Activated naive CD4-positive, alpha-beta T cell treated with anti-CD3 and anti-CD28 coated beads, Interleukin-2, amount 10 ng/mL, durations not matched to agents 7 days and 5 days (primary cell): ENCODE measurements at regions not wholly inside any gene's neighbourhood (a gene's known extent, or its start where the extent isn't known, plus 50 kb on each side); places are given as distances from the start of the nearest gene placed in this dataset.

Source experiments
- CTCF ChIA-PET: fragments of 350-600 bp; sonication (Branson Sonifier 250); formaldehyde crosslinking; loops from one replicate; lab custom pipeline; 2021; ENCODE audit warnings: antibody characterized with exemption; lab: Charles Lee
- DNase-seq: peaks from one replicate; pipeline ENCODE4 v3.0.0-alpha.2; 2020
- H3K27ac Mint-ChIP-seq: one replicate; pipeline ENCODE4 v1.8.0; 2021; ENCODE audit warnings: mild to moderate bottlenecking, moderate library complexity, mixed read lengths
- H3K27me3 Mint-ChIP-seq: one replicate; pipeline ENCODE4 v1.8.0; 2021; ENCODE audit warnings: mild to moderate bottlenecking, mixed read lengths
- H3K36me3 Mint-ChIP-seq: one replicate; pipeline ENCODE4 v1.8.0; 2021; ENCODE audit warnings: mixed read lengths
- H3K4me1 Mint-ChIP-seq: one replicate; pipeline ENCODE4 v1.8.0; 2021; ENCODE audit warnings: mixed read lengths
- H3K4me3 Mint-ChIP-seq: one replicate; pipeline ENCODE4 v1.8.0; 2021; ENCODE audit warnings: mild to moderate bottlenecking, moderate library complexity, mixed read lengths
- H3K9me3 Mint-ChIP-seq: one replicate; pipeline ENCODE4 v1.8.0; 2021; ENCODE audit warnings: mixed read lengths

GRCh38 chr11:133619973-133620372 lies 87.7 kb upstream of the OPCML start:
- CTCF ChIA-PET, result no interaction called here
- no peaks in the 10 kb centered on the region for H3K36me3 Mint-ChIP-seq
- H3K9me3 Mint-ChIP-seq, result no peaks in the 10 kb centered on the region
- H3K4me1 Mint-ChIP-seq, result no peaks in the 10 kb centered on the region
- no peak overlapping the region for H3K27ac Mint-ChIP-seq
- no peak for DNase-seq
- H3K4me3 Mint-ChIP-seq, result no peak overlapping the region
- no peaks in the 10 kb centered on the region for H3K27me3 Mint-ChIP-seq

DNA sequence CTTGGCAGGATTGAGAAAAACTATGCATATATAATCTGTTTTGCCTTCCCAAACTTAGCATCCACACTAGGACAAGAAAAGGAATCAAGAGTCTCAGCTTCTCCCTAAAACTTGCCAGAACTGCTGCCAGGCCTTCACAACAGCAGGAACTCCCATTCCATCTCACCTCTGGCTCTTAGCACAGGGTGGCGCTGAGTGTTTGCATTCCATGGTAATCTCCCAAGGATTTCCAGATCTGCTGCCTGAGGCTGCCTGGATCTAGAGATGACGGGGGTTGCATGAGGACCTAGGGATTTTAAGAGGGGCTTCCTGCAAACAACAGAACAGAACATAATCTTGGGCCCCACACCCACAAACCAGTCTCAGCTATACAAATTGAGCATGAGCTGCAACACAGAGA lies 87.1 kb upstream of the OPCML start:
- no peaks in the 10 kb centered on the region for H3K36me3 Mint-ChIP-seq
- H3K9me3 Mint-ChIP-seq, result no peaks in the 10 kb centered on the region
- H3K27me3 Mint-ChIP-seq, result no peaks in the 10 kb centered on the region
- H3K4me3 Mint-ChIP-seq, result no peak overlapping the region
- no peak overlapping the region for H3K27ac Mint-ChIP-seq
- no peaks in the 10 kb centered on the region for H3K4me1 Mint-ChIP-seq
- CTCF ChIA-PET, result no interaction called here
- no peak for DNase-seq

DNA sequence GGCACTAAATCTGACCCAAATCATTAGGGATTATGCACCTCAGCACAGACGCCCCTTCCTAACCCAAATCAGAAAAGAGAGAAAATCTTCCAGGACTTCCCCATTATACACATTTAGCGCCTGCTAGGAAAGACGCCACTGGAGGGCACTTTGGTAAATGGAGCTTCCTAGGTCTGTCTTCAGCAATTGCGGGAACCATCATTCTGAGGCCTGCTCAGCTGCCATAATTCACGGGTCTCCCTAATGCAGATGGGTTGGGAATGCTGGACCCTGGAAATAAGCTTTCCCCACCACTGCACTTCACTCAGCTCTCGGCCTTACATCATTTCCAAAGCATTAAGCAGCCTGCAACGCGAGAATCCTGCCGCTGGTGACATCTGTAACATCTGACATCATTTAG lies 86.2 kb upstream of the OPCML start:
- H3K27ac Mint-ChIP-seq, result no peak overlapping the region
- no peaks in the 10 kb centered on the region for H3K9me3 Mint-ChIP-seq
- no peak overlapping the region for H3K4me3 Mint-ChIP-seq
- CTCF ChIA-PET, result no interaction called here
- H3K4me1 Mint-ChIP-seq, result no peaks in the 10 kb centered on the region
- no peak for DNase-seq
- H3K27me3 Mint-ChIP-seq, result no peaks in the 10 kb centered on the region
- no peaks in the 10 kb centered on the region for H3K36me3 Mint-ChIP-seq

- Mint-ChIP-seq H3K9me3 (no peaks in the 10 kb centered on the region), H3K36me3 (no peaks in the 10 kb centered on the region), H3K27me3 (no peaks in the 10 kb centered on the region), H3K4me1 (no peaks in the 10 kb centered on the region), H3K4me3 (no peak overlapping the region), H3K27ac (no peak overlapping the region)
- CTCF ChIA-PET, result no interaction called here
- no peak for DNase-seq
Measured at GRCh38 chr11:133608496-133608895, 76.2 kb upstream of the OPCML start.

GRCh38 chr11:133606124-133606523 lies 73.8 kb upstream of the OPCML start:
- Mint-ChIP-seq H3K4me3 (no peak overlapping the region), H3K27me3 (no peaks in the 10 kb centered on the region), H3K9me3 (no peaks in the 10 kb centered on the region), H3K27ac (no peak overlapping the region), H3K36me3 (no peaks in the 10 kb centered on the region), H3K4me1 (no peaks in the 10 kb centered on the region)
- CTCF ChIA-PET, result no interaction called here
- DNase-seq, result no peak

DNA sequence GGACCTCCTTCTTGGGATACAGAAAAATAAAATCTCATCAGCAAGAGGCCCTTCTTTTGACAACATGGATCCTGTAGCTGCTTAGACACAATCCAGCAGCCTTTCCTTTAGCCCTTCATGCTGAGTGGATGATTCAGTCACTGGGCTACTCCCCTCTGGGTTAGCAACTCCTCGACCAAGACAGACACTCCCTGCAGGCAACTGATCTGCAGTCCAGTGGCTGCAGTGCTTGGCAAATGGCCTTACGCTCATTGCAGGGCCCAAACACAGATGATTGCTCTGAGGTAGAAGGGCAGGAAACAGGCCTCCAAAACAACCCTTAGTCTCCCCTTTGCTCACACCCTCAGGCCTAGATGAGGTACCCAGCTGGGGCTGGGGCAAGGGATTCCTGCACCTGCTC lies 73.2 kb upstream of the OPCML start:
- CTCF ChIA-PET, result no interaction called here
- no peaks in the 10 kb centered on the region for H3K9me3 Mint-ChIP-seq
- H3K4me1 Mint-ChIP-seq, result no peaks in the 10 kb centered on the region
- no peaks in the 10 kb centered on the region for H3K36me3 Mint-ChIP-seq
- H3K27me3 Mint-ChIP-seq, result no peaks in the 10 kb centered on the region
- H3K27ac Mint-ChIP-seq, result no peak overlapping the region
- no peak for DNase-seq
- H3K4me3 Mint-ChIP-seq, result no peak overlapping the region

DNA sequence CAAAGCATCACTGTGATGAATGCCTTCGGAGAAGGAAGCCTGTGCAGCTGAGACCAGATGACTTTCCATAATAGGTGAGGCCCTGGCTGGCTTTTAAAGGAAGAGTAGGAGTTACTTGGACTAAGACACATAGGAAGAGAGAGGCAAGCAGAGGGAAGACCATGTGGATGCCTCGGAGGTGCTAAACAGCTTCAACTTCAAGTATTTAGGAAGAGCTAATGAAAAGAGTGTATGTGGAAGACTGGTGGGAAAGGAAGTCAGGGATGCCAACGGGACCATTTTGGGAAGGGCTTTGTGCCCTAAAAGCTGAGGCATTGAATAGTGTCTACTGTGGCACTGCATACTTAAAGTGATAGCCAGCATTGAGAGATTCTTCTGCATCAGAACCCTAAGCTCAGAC lies 69.3 kb upstream of the OPCML start:
- Mint-ChIP-seq H3K36me3 (no peaks in the 10 kb centered on the region), H3K4me1 (no peaks in the 10 kb centered on the region), H3K4me3 (no peak overlapping the region), H3K27ac (no peak overlapping the region), H3K9me3 (no peaks in the 10 kb centered on the region), H3K27me3 (no peaks in the 10 kb centered on the region)
- no peak for DNase-seq
- CTCF ChIA-PET, result interaction anchor here (0.7 kb wide), 1 partner anchor 58 kb away, joined by 3 read pairs; no protein-coding TSS in a partner anchor

GRCh38 chr11:133600786-133601185 lies 68.5 kb upstream of the OPCML start:
- DNase-seq, result no peak
- Mint-ChIP-seq H3K36me3 (no peaks in the 10 kb centered on the region), H3K27me3 (no peaks in the 10 kb centered on the region), H3K9me3 (peaks cover 6% of the 10 kb centered on the region), H3K4me3 (no peak overlapping the region), H3K27ac (no peak overlapping the region), H3K4me1 (no peaks in the 10 kb centered on the region)
- CTCF ChIA-PET, result interaction anchor here (0.6 to 1.6 kb wide), 2 partner anchors 9 to 589 kb away, joined by 3 to 4 read pairs; no protein-coding TSS in a partner anchor

- H3K36me3 Mint-ChIP-seq, result no peaks in the 10 kb centered on the region
- no peak overlapping the region for H3K27ac Mint-ChIP-seq
- CTCF ChIA-PET, result interaction anchor here (0.6 to 1.6 kb wide), 2 partner anchors 10 to 589 kb away, joined by 3 to 4 read pairs; no protein-coding TSS in a partner anchor
- no peak for DNase-seq
- no peaks in the 10 kb centered on the region for H3K27me3 Mint-ChIP-seq
- peaks cover 6% of the 10 kb centered on the region for H3K9me3 Mint-ChIP-seq
- no peak overlapping the region for H3K4me3 Mint-ChIP-seq
- no peaks in the 10 kb centered on the region for H3K4me1 Mint-ChIP-seq
Measured at GRCh38 chr11:133600306-133600705, 68.0 kb upstream of the OPCML start.

GRCh38 chr11:133598906-133599305 lies 66.6 kb upstream of the OPCML start:
- H3K27ac Mint-ChIP-seq, result no peak overlapping the region
- H3K27me3 Mint-ChIP-seq, result no peaks in the 10 kb centered on the region
- H3K36me3 Mint-ChIP-seq, result no peaks in the 10 kb centered on the region
- DNase-seq, result no peak
- CTCF ChIA-PET, result no interaction called here
- H3K4me1 Mint-ChIP-seq, result no peaks in the 10 kb centered on the region
- H3K9me3 Mint-ChIP-seq, result peaks cover 6% of the 10 kb centered on the region
- no peak overlapping the region for H3K4me3 Mint-ChIP-seq

GRCh38 chr11:133597236-133597635 lies 64.9 kb upstream of the OPCML start:
- H3K4me1 Mint-ChIP-seq, result no peaks in the 10 kb centered on the region
- H3K4me3 Mint-ChIP-seq, result no peak overlapping the region
- H3K9me3 Mint-ChIP-seq, result peaks cover 6% of the 10 kb centered on the region
- CTCF ChIA-PET, result no interaction called here
- H3K27ac Mint-ChIP-seq, result no peak overlapping the region
- H3K27me3 Mint-ChIP-seq, result no peaks in the 10 kb centered on the region
- no peak for DNase-seq
- no peaks in the 10 kb centered on the region for H3K36me3 Mint-ChIP-seq

- no peaks in the 10 kb centered on the region for H3K4me1 Mint-ChIP-seq
- no peak overlapping the region for H3K27ac Mint-ChIP-seq
- H3K9me3 Mint-ChIP-seq, result peaks cover 6% of the 10 kb centered on the region
- no peak for DNase-seq
- no peaks in the 10 kb centered on the region for H3K27me3 Mint-ChIP-seq
- no peaks in the 10 kb centered on the region for H3K36me3 Mint-ChIP-seq
- H3K4me3 Mint-ChIP-seq, result no peak overlapping the region
- CTCF ChIA-PET, result no interaction called here
Measured at GRCh38 chr11:133595998-133596590, 63.8 kb upstream of the OPCML start.

- Mint-ChIP-seq H3K27me3 (no peaks in the 10 kb centered on the region), H3K4me1 (no peaks in the 10 kb centered on the region), H3K27ac (no peak overlapping the region), H3K4me3 (no peak overlapping the region), H3K36me3 (no peaks in the 10 kb centered on the region), H3K9me3 (peaks cover 6% of the 10 kb centered on the region)
- DNase-seq, result no peak
- CTCF ChIA-PET, result no interaction called here
Measured at GRCh38 chr11:133593036-133593435, 60.7 kb upstream of the OPCML start.

GRCh38 chr11:133586903-133587517 lies 54.7 kb upstream of the OPCML start:
- DNase-seq, result no peak
- no peaks in the 10 kb centered on the region for H3K4me1 Mint-ChIP-seq
- H3K9me3 Mint-ChIP-seq, result no peaks in the 10 kb centered on the region
- H3K36me3 Mint-ChIP-seq, result no peaks in the 10 kb centered on the region
- no peak overlapping the region for H3K4me3 Mint-ChIP-seq
- CTCF ChIA-PET, result no interaction called here
- no peaks in the 10 kb centered on the region for H3K27me3 Mint-ChIP-seq
- no peak overlapping the region for H3K27ac Mint-ChIP-seq

GRCh38 chr11:133582750-133583149 lies 50.4 kb upstream of the OPCML start:
- H3K4me1 Mint-ChIP-seq, result no peaks in the 10 kb centered on the region
- H3K27me3 Mint-ChIP-seq, result no peaks in the 10 kb centered on the region
- H3K4me3 Mint-ChIP-seq, result no peak overlapping the region
- H3K27ac Mint-ChIP-seq, result no peak overlapping the region
- no peak for DNase-seq
- no peaks in the 10 kb centered on the region for H3K36me3 Mint-ChIP-seq
- no peaks in the 10 kb centered on the region for H3K9me3 Mint-ChIP-seq
- CTCF ChIA-PET, result no interaction called here
